OCI-M2 (cell line): ENCODE measurements at regions not wholly inside any gene's neighbourhood (a gene's known extent, or its start where the extent isn't known, plus 50 kb on each side); places are given as distances from the start of the nearest gene placed in this dataset.

Experiments used
- DNase-seq: peaks from one replicate; lab custom pipeline; 2025; ENCODE audit not compliant: unreplicated experiment; lab: John Stamatoyannopoulos, UW

- no peak for DNase-seq
Observed at GRCh38 chr2:39615675-39616074, 50.0 kb upstream of the TMEM178A start.
